ENCODE measurements at regions not wholly inside any gene's neighbourhood (a gene's known extent, or its start where the extent isn't known, plus 50 kb on each side); places are given as distances from the start of the nearest gene placed in this dataset.

DNA sequence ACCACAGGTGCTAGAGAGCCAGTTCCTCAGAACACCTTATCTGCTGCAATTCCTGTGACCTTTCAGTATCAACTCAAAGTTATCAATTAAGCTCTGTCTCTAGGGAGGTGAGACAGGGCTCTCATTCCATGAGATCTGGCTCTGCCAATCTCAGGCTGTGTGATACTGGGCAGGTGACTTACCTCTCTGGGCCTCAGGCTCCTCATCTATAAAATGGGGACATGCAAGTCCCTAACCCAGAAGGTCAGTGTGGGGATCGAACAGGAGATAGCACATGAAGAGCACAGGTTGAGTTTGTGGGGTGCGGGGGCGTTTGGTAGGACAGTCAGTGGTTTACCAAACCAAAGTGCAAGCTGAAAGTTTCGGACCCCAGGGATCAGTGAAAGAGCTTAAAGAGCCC lies 319.3 kb upstream of the CCL2 start:
- TF ChIP-seq, protein P1, sequence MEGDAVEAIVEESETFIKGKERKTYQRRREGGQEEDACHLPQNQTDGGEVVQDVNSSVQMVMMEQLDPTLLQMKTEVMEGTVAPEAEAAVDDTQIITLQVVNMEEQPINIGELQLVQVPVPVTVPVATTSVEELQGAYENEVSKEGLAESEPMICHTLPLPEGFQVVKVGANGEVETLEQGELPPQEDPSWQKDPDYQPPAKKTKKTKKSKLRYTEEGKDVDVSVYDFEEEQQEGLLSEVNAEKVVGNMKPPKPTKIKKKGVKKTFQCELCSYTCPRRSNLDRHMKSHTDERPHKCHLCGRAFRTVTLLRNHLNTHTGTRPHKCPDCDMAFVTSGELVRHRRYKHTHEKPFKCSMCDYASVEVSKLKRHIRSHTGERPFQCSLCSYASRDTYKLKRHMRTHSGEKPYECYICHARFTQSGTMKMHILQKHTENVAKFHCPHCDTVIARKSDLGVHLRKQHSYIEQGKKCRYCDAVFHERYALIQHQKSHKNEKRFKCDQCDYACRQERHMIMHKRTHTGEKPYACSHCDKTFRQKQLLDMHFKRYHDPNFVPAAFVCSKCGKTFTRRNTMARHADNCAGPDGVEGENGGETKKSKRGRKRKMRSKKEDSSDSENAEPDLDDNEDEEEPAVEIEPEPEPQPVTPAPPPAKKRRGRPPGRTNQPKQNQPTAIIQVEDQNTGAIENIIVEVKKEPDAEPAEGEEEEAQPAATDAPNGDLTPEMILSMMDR (conservative IDR thresholded peaks at IDR 0.05; ENCODE audit: low read depth, low read length), result no peak
- TF ChIP-seq RAD21 (IDR thresholded peaks at IDR 0.05; ENCODE audit: low read length), result no peak
- no peak for TF ChIP-seq POLR2A (IDR thresholded peaks at IDR 0.05; ENCODE audit: low read depth, low read length)
- TF ChIP-seq, protein P2, sequence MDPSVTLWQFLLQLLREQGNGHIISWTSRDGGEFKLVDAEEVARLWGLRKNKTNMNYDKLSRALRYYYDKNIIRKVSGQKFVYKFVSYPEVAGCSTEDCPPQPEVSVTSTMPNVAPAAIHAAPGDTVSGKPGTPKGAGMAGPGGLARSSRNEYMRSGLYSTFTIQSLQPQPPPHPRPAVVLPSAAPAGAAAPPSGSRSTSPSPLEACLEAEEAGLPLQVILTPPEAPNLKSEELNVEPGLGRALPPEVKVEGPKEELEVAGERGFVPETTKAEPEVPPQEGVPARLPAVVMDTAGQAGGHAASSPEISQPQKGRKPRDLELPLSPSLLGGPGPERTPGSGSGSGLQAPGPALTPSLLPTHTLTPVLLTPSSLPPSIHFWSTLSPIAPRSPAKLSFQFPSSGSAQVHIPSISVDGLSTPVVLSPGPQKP (IDR thresholded peaks at IDR 0.05; ENCODE audit: borderline replicate concordance, low read depth, low read length), result no peak
- no peak for TF ChIP-seq MAZ (IDR thresholded peaks at IDR 0.05; ENCODE audit: borderline replicate concordance, low read depth, low read length)
- TF ChIP-seq, protein P3, sequence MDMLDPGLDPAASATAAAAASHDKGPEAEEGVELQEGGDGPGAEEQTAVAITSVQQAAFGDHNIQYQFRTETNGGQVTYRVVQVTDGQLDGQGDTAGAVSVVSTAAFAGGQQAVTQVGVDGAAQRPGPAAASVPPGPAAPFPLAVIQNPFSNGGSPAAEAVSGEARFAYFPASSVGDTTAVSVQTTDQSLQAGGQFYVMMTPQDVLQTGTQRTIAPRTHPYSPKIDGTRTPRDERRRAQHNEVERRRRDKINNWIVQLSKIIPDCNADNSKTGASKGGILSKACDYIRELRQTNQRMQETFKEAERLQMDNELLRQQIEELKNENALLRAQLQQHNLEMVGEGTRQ (IDR thresholded peaks at IDR 0.05; ENCODE audit: low read depth, low read length), result no peak
- TF ChIP-seq FOS (IDR thresholded peaks at IDR 0.05; ENCODE audit: low read depth, low read length), result no peak
- no peak for TF ChIP-seq SMC3 (IDR thresholded peaks at IDR 0.05; ENCODE audit: low read depth, low read length)
- TF ChIP-seq RFX5 (IDR thresholded peaks at IDR 0.05; ENCODE audit: low read depth, low read length), result no peak
- no peak for TF ChIP-seq CHD1 (IDR thresholded peaks at IDR 0.05; ENCODE audit: low read depth, low read length)
- TF ChIP-seq MAFK (IDR thresholded peaks at IDR 0.05; ENCODE audit: low read depth, low read length), result no peak
- TF ChIP-seq CEBPB (IDR thresholded peaks at IDR 0.05; ENCODE audit: low read depth, low read length), result no peak
- no peak for TF ChIP-seq BHLHE40 (IDR thresholded peaks at IDR 0.05; ENCODE audit: low read depth, low read length)
- no peak for TF ChIP-seq MXI1 (IDR thresholded peaks at IDR 0.05; ENCODE audit: borderline replicate concordance, low read depth, low read length)

Measured in IMR-90 (cell line).